ENCODE measurements at regions not wholly inside any gene's neighbourhood (a gene's known extent, or its start where the extent isn't known, plus 50 kb on each side); places are given as distances from the start of the nearest gene placed in this dataset.

GRCh38 chr10:127648885-127649284, 88.1 kb upstream of the FOXI2 start:
- no peak overlapping the region for H3K9ac ChIP-seq (ENCODE audit: control insufficient read depth, extremely low read depth, insufficient read depth, low read length)
- dilution Hi-C loops (cut with MboI; ENCODE audit: extremely low pct_ligation_motif_present, low sequenced_read_pairs), result no loop called here
- H2AFZ ChIP-seq (ENCODE audit: control insufficient read depth, low read length), result no peak overlapping the region
- no peaks in the 10 kb centered on the region for H3K27me3 ChIP-seq (ENCODE audit: control insufficient read depth, extremely low read depth, insufficient read depth, low read length)
- TF ChIP-seq EZH2 (IDR thresholded peaks at IDR 0.05; ENCODE audit: low read length) (no peak), CTCF (optimal IDR thresholded peaks at IDR 0.05 in 1 of 3, IDR thresholded peaks at IDR 0.05 in 1 of 3, conservative IDR thresholded peaks at IDR 0.05 in 1 of 3; ENCODE audit: extremely low read depth in 1 of 3, insufficient read depth in 2 of 3, low read length in 3 of 3) (no peak)
- no peak overlapping the region for H3K27ac ChIP-seq (ENCODE audit: control insufficient read depth, insufficient read depth, low read length)
- FAIRE-seq (no peak), DNase-seq (ENCODE audit: low read depth, low spot score) (no peak)
- no peak overlapping the region for H3K4me3 ChIP-seq (ENCODE audit: control insufficient read depth in 2 of 3, extremely low read depth in 1 of 3, insufficient read depth in 2 of 3, low read depth in 1 of 3, low read length in 3 of 3)
- no peaks in the 10 kb centered on the region for H3K4me1 ChIP-seq (ENCODE audit: control insufficient read depth, extremely low read depth, insufficient read depth, low read length)
- no peaks in the 10 kb centered on the region for H4K20me1 ChIP-seq (ENCODE audit: control insufficient read depth, extremely low read depth, insufficient read depth, low read length)
- no peaks in the 10 kb centered on the region for H3K9me1 ChIP-seq (ENCODE audit: control insufficient read depth, extremely low read depth, insufficient read depth, low read length)
- H3K4me2 ChIP-seq (ENCODE audit: control insufficient read depth, extremely low read depth, insufficient read depth, low read depth, low read length), result no peak overlapping the region
- no peaks in the 10 kb centered on the region for H3K9me3 ChIP-seq (ENCODE audit: control insufficient read depth, low read depth, low read length)
- H3K36me3 ChIP-seq (ENCODE audit: control insufficient read depth in 2 of 2, extremely low read depth in 1 of 2, insufficient read depth in 2 of 2, low read length in 2 of 2), result no peaks in the 10 kb centered on the region
- H3K79me2 ChIP-seq (ENCODE audit: control insufficient read depth, insufficient read depth, low read length), result no peaks in the 10 kb centered on the region

- Histone ChIP-seq H3K9ac (ENCODE audit: control insufficient read depth, extremely low read depth, insufficient read depth, low read length) (no peak overlapping the region), H3K4me1 (ENCODE audit: control insufficient read depth, extremely low read depth, insufficient read depth, low read length) (no peaks in the 10 kb centered on the region), H3K4me2 (ENCODE audit: control insufficient read depth, extremely low read depth, insufficient read depth, low read depth, low read length) (no peak overlapping the region), H3K9me1 (ENCODE audit: control insufficient read depth, extremely low read depth, insufficient read depth, low read length) (no peaks in the 10 kb centered on the region), H3K27ac (ENCODE audit: control insufficient read depth, insufficient read depth, low read length) (no peak overlapping the region), H3K36me3 (ENCODE audit: control insufficient read depth in 2 of 2, extremely low read depth in 1 of 2, insufficient read depth in 2 of 2, low read length in 2 of 2) (no peaks in the 10 kb centered on the region), H2AFZ (ENCODE audit: control insufficient read depth, low read length) (no peak overlapping the region), H3K79me2 (ENCODE audit: control insufficient read depth, insufficient read depth, low read length) (no peaks in the 10 kb centered on the region), H3K9me3 (ENCODE audit: control insufficient read depth, low read depth, low read length) (no peaks in the 10 kb centered on the region), H3K27me3 (ENCODE audit: control insufficient read depth, extremely low read depth, insufficient read depth, low read length) (no peaks in the 10 kb centered on the region), H4K20me1 (ENCODE audit: control insufficient read depth, extremely low read depth, insufficient read depth, low read length) (no peaks in the 10 kb centered on the region), H3K4me3 (ENCODE audit: control insufficient read depth in 2 of 3, extremely low read depth in 1 of 3, insufficient read depth in 2 of 3, low read depth in 1 of 3, low read length in 3 of 3) (no peak overlapping the region)
- DNase-seq (ENCODE audit: low read depth, low spot score) (no peak), FAIRE-seq (no peak)
- dilution Hi-C loops (cut with MboI; ENCODE audit: extremely low pct_ligation_motif_present, low sequenced_read_pairs), result no loop called here
- peak in 2 of 3 experiments; percentile 24 to 39 for TF ChIP-seq CTCF (optimal IDR thresholded peaks at IDR 0.05 in 1 of 3, IDR thresholded peaks at IDR 0.05 in 1 of 3, conservative IDR thresholded peaks at IDR 0.05 in 1 of 3; ENCODE audit: extremely low read depth in 1 of 3, insufficient read depth in 2 of 3, low read length in 3 of 3)
- no peak for TF ChIP-seq EZH2 (IDR thresholded peaks at IDR 0.05; ENCODE audit: low read length)
Observed at GRCh38 chr10:127649642-127650041, 87.3 kb upstream of the FOXI2 start.

Data from keratinocyte (primary cell).